Anterior cingulate cortex (tissue), 58 donors: ENCODE measurements at regions not wholly inside any gene's neighbourhood (a gene's known extent, or its start where the extent isn't known, plus 50 kb on each side); places are given as distances from the start of the nearest gene placed in this dataset.
"Not testable (repeated sequence)": the region's sequence is repeated elsewhere in the genome, so short reads cannot be mapped to it uniquely, and the experiment has no call there.

Experiments
- DNase-seq, 58 donors: peaks; one replicate each; lab custom pipeline; 2025; lab: John Stamatoyannopoulos, UW

- not testable (repeated sequence) for DNase-seq
These were observed 204.8 kb downstream of the HIBADH start for GRCh38 chr7:27457603-27458565.

GRCh38 chr7:27459021-27459730 is 203.5 kb downstream of the HIBADH start:
- no peak for DNase-seq

- DNase-seq = no peak
These were observed 203.0 kb downstream of the HIBADH start for GRCh38 chr7:27459731-27460053.

- no peak for DNase-seq
These were observed 200.0 kb downstream of the HIBADH start for GRCh38 chr7:27462575-27463270.

DNA sequence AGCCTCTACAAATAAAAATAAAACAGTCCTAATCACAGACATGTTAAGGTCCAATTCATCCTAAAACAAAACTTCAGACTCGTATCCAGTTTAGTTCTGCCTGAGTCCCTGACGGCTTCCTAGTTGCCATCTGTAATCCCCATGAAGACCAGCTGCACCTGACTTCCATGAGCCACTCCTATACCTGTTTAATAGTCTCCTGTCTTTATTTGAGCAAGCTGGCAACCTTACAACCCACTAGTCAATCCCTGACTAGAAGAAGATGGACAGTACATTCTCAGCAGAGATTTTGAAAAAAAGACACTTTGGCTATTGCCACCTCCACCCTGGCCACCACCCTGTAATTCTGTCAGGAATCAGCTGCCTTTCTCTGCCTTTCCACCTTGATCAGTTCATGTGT is 197.7 kb downstream of the HIBADH start:
- DNase-seq = no peak

GRCh38 chr7:27466703-27467102 is 196.0 kb downstream of the HIBADH start:
- no peak for DNase-seq

DNA sequence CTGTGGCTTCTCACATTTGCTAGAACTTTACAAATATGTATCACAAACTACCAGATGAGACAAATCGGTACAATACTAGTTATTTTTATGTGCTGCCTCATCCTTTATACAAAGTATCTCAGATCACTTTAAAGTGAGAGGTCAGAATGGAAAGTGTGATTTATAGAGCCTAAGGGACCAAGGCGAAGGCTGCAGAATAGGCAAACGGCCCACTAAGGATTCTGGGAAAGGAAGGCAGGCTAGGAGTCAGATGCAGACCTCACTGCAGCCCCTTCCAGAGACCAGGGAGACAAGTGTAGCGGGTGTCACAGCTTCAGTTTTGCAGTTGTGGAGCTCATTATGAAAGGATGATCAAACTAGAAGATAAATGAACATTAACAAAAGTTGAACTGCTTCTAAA is 190.6 kb downstream of the HIBADH start:
- no peak for DNase-seq
